GM23338 (cell line): ENCODE measurements at regions not wholly inside any gene's neighbourhood (a gene's known extent, or its start where the extent isn't known, plus 50 kb on each side); places are given as distances from the start of the nearest gene placed in this dataset.
"Not testable (repeated sequence)": the region's sequence is repeated elsewhere in the genome, so short reads cannot be mapped to it uniquely, and the experiment has no call there.

Source experiments
- ATAC-seq: fragments of 200-7000 bp; cut with Tn5 transposase; 3 replicates; pipeline ENCODE4 v1.9.1; 2020
- DNase-seq: peaks from one replicate; pipeline ENCODE4 v3.0.0-alpha.2; 2015; ENCODE audit warnings: low spot score
- H2AFZ ChIP-seq: fragments of 200-600 bp; sonication (generic); 2 replicates; pipeline ENCODE4 v1.8.0; 2016; ENCODE audit warnings: antibody characterized with exemption, mild to moderate bottlenecking, moderate library complexity
- H3F3A ChIP-seq: fragments of 200-600 bp; sonication (generic); replicated peaks from 2 replicates; pipeline ENCODE4 v1.8.0; 2017; ENCODE audit warnings: antibody characterized with exemption, mixed run types, low read depth
- H3K27ac ChIP-seq: fragments of 200-600 bp; sonication (generic); 2 replicates; pipeline ENCODE4 v1.6.1; 2016; ENCODE audit warnings: low read depth
- H3K27me3 ChIP-seq: fragments of 200-600 bp; sonication (generic); 2 replicates; pipeline ENCODE4 v1.8.0; 2016; ENCODE audit warnings: mild to moderate bottlenecking, mixed run types, moderate library complexity; ENCODE audit not compliant: insufficient read depth
- H3K36me3 ChIP-seq: fragments of 200-600 bp; sonication (generic); 2 replicates; pipeline ENCODE4 v1.8.0; 2016; ENCODE audit warnings: mild to moderate bottlenecking; ENCODE audit not compliant: insufficient read depth
- H3K4me1 ChIP-seq: fragments of 200-600 bp; sonication (generic); 2 replicates; pipeline ENCODE4 v1.8.0; 2016; ENCODE audit warnings: mild to moderate bottlenecking, moderate library complexity; ENCODE audit not compliant: insufficient read depth
- H3K4me2 ChIP-seq: fragments of 200-600 bp; sonication (generic); 2 replicates; pipeline ENCODE4 v1.7.1; 2017; ENCODE audit warnings: mixed run types
- H3K4me3 ChIP-seq: fragments of 200-600 bp; sonication (generic); 2 replicates; pipeline ENCODE4 v1.6.1; 2016; ENCODE audit warnings: mixed run types
- H3K79me2 ChIP-seq: fragments of 200-600 bp; sonication (generic); replicated peaks from 2 replicates; pipeline ENCODE4 v1.8.0; 2017; ENCODE audit warnings: mild to moderate bottlenecking; ENCODE audit not compliant: insufficient read depth
- H3K9me2 ChIP-seq: fragments of 200-600 bp; sonication (generic); 2 replicates; pipeline ENCODE4 v1.8.0; 2017; ENCODE audit not compliant: insufficient read depth
- H4K20me1 ChIP-seq: fragments of 200-600 bp; sonication (generic); replicated peaks from 2 replicates; pipeline ENCODE4 v1.8.0; 2017; ENCODE audit warnings: mild to moderate bottlenecking; ENCODE audit not compliant: insufficient read depth
- H3K27ac Mint-ChIP-seq: 2 replicates; pipeline ENCODE4 v1.8.0; 2020; ENCODE audit warnings: inconsistent platforms, mild to moderate bottlenecking, moderate library complexity, mixed read lengths
- H3K27me3 Mint-ChIP-seq: 3 replicates; pipeline ENCODE4 v1.8.0; 2022; ENCODE audit warnings: low read depth, mild to moderate bottlenecking, moderate library complexity, mixed read lengths, inconsistent platforms; ENCODE audit not compliant: insufficient read depth, poor library complexity
- H3K36me3 Mint-ChIP-seq: 3 replicates; pipeline ENCODE4 v1.8.0; 2021; ENCODE audit warnings: low read depth, mild to moderate bottlenecking, inconsistent platforms, moderate library complexity, mixed read lengths
- H3K4me1 Mint-ChIP-seq: 3 replicates; pipeline ENCODE4 v1.8.0; 2020; ENCODE audit warnings: mild to moderate bottlenecking, inconsistent platforms, mixed read lengths
- H3K4me3 Mint-ChIP-seq: 3 replicates; pipeline ENCODE4 v1.8.0; 2021; ENCODE audit warnings: moderate library complexity, mild to moderate bottlenecking, inconsistent platforms, mixed read lengths
- H3K9me3 Mint-ChIP-seq: 3 replicates; pipeline ENCODE4 v1.8.0; 2020; ENCODE audit warnings: moderate library complexity, mild to moderate bottlenecking, inconsistent platforms, mixed read lengths
- EZH2 ChIP-seq: fragments of 200-600 bp; sonication (generic); IDR thresholded peaks from one replicate; pipeline ENCODE4 v1.8.0; 2017; ENCODE audit warnings: antibody characterized with exemption, mild to moderate bottlenecking, low read depth; ENCODE audit not compliant: unreplicated experiment
- EZH2phosphoT487 ChIP-seq: fragments of 200-600 bp; sonication (generic); IDR thresholded peaks from one replicate; pipeline ENCODE4 v1.8.1; 2018; ENCODE audit warnings: antibody characterized with exemption; ENCODE audit not compliant: unreplicated experiment
- JUNB ChIP-seq: IDR thresholded peaks from one replicate; pipeline ENCODE4 v1.6.1; 2016; ENCODE audit warnings: antibody characterized with exemption; ENCODE audit not compliant: unreplicated experiment
- NANOG ChIP-seq: IDR thresholded peaks from 2 replicates; pipeline ENCODE4 v1.6.1; 2016; ENCODE audit warnings: antibody characterized with exemption, borderline replicate concordance
- POLR2AphosphoS5 ChIP-seq: IDR thresholded peaks from 2 replicates; pipeline ENCODE4 v1.6.1; 2016; ENCODE audit warnings: antibody characterized with exemption, low read depth
- REST ChIP-seq: IDR thresholded peaks from one replicate; pipeline ENCODE4 v1.6.1; 2018; ENCODE audit warnings: antibody characterized with exemption; ENCODE audit not compliant: unreplicated experiment
- STAT1 ChIP-seq: IDR thresholded peaks from one replicate; pipeline ENCODE4 v1.6.1; 2016; ENCODE audit warnings: antibody characterized with exemption; ENCODE audit not compliant: unreplicated experiment
- ZNF114 ChIP-seq: fragments of 250-450 bp; sonication (Bioruptor Pico); IDR thresholded peaks from 2 replicates; pipeline ENCODE4 v1.5.0; 2020; ENCODE audit warnings: mild to moderate bottlenecking, moderate library complexity
- TF ChIP-seq, protein P1 (sequence below): IDR thresholded peaks from 2 replicates; pipeline ENCODE4 v1.6.1; 2016; ENCODE audit warnings: antibody characterized with exemption
- TF ChIP-seq, protein P2 (sequence below): fragments of 250-450 bp; sonication (Bioruptor Pico); IDR thresholded peaks from 2 replicates; pipeline ENCODE4 v1.5.0; 2020; ENCODE audit warnings: mild to moderate bottlenecking, moderate library complexity
- TF ChIP-seq, protein P3 (sequence below), 2 experiments: fragments of 200-600 bp in 1 of 2; sonication (generic) in 1 of 2; conservative IDR thresholded peaks; 2 replicates each; pipeline versions ENCODE4 v1.5.1 to v1.6.1; 2016 to 2017; ENCODE audit warnings: antibody characterized with exemption in 2 of 2, low read depth in 2 of 2, mild to moderate bottlenecking in 2 of 2, moderate library complexity in 1 of 2

GRCh38 chr3:163172513-163172912 is 1675.9 kb downstream of the OTOL1 start:
- H3K4me3 Mint-ChIP-seq, H3K9me3 Mint-ChIP-seq, H3K27ac Mint-ChIP-seq, H2AFZ ChIP-seq, H3K36me3 Mint-ChIP-seq, H3K27ac ChIP-seq, H3K36me3 ChIP-seq, H3F3A ChIP-seq, H4K20me1 ChIP-seq, H3K4me1 ChIP-seq, H3K79me2 ChIP-seq, DNase-seq, H3K27me3 Mint-ChIP-seq, H3K27me3 ChIP-seq, H3K9me2 ChIP-seq, H3K4me1 Mint-ChIP-seq, H3K4me3 ChIP-seq, ATAC-seq, H3K4me2 ChIP-seq: not testable (repeated sequence)

- Histone ChIP-seq H3K9me2 (0 out of 2 replicates have a peak, but pooled peaks cover 8% of the 10 kb centered on the region), H4K20me1 (no peaks in the 10 kb centered on the region), H3K79me2 (no peaks in the 10 kb centered on the region), H3K27me3 (no peaks in the 10 kb centered on the region), H3K27ac (no peak overlapping the region), H3K4me1 (no peaks in the 10 kb centered on the region), H3K36me3 (no peaks in the 10 kb centered on the region; the same call in 1 of the 2 replicates), H3F3A (no peaks in the 10 kb centered on the region), H3K4me3 (no peak overlapping the region), H3K4me2 (no peak overlapping the region), H2AFZ (no peak overlapping the region)
- Mint-ChIP-seq H3K36me3 (peaks cover 12% of the 10 kb centered on the region; the same call in 1 of the 3 replicates), H3K9me3 (peaks cover 22% of the 10 kb centered on the region), H3K27me3 (no peaks in the 10 kb centered on the region), H3K4me3 (no peak overlapping the region), H3K27ac (no peak overlapping the region), H3K4me1 (no peaks in the 10 kb centered on the region)
- DNase-seq (no peak), ATAC-seq (no peak)
- TF ChIP-seq REST (no peak), STAT1 (no peak), EZH2 (no peak), NANOG (no peak), POLR2AphosphoS5 (no peak), JUNB (no peak), EZH2phosphoT487 (no peak), ZNF114 (CRISPR knock-in tag) (no peak)
- TF ChIP-seq, protein P1, sequence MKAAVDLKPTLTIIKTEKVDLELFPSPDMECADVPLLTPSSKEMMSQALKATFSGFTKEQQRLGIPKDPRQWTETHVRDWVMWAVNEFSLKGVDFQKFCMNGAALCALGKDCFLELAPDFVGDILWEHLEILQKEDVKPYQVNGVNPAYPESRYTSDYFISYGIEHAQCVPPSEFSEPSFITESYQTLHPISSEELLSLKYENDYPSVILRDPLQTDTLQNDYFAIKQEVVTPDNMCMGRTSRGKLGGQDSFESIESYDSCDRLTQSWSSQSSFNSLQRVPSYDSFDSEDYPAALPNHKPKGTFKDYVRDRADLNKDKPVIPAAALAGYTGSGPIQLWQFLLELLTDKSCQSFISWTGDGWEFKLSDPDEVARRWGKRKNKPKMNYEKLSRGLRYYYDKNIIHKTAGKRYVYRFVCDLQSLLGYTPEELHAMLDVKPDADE: no peak
- TF ChIP-seq, protein P2, sequence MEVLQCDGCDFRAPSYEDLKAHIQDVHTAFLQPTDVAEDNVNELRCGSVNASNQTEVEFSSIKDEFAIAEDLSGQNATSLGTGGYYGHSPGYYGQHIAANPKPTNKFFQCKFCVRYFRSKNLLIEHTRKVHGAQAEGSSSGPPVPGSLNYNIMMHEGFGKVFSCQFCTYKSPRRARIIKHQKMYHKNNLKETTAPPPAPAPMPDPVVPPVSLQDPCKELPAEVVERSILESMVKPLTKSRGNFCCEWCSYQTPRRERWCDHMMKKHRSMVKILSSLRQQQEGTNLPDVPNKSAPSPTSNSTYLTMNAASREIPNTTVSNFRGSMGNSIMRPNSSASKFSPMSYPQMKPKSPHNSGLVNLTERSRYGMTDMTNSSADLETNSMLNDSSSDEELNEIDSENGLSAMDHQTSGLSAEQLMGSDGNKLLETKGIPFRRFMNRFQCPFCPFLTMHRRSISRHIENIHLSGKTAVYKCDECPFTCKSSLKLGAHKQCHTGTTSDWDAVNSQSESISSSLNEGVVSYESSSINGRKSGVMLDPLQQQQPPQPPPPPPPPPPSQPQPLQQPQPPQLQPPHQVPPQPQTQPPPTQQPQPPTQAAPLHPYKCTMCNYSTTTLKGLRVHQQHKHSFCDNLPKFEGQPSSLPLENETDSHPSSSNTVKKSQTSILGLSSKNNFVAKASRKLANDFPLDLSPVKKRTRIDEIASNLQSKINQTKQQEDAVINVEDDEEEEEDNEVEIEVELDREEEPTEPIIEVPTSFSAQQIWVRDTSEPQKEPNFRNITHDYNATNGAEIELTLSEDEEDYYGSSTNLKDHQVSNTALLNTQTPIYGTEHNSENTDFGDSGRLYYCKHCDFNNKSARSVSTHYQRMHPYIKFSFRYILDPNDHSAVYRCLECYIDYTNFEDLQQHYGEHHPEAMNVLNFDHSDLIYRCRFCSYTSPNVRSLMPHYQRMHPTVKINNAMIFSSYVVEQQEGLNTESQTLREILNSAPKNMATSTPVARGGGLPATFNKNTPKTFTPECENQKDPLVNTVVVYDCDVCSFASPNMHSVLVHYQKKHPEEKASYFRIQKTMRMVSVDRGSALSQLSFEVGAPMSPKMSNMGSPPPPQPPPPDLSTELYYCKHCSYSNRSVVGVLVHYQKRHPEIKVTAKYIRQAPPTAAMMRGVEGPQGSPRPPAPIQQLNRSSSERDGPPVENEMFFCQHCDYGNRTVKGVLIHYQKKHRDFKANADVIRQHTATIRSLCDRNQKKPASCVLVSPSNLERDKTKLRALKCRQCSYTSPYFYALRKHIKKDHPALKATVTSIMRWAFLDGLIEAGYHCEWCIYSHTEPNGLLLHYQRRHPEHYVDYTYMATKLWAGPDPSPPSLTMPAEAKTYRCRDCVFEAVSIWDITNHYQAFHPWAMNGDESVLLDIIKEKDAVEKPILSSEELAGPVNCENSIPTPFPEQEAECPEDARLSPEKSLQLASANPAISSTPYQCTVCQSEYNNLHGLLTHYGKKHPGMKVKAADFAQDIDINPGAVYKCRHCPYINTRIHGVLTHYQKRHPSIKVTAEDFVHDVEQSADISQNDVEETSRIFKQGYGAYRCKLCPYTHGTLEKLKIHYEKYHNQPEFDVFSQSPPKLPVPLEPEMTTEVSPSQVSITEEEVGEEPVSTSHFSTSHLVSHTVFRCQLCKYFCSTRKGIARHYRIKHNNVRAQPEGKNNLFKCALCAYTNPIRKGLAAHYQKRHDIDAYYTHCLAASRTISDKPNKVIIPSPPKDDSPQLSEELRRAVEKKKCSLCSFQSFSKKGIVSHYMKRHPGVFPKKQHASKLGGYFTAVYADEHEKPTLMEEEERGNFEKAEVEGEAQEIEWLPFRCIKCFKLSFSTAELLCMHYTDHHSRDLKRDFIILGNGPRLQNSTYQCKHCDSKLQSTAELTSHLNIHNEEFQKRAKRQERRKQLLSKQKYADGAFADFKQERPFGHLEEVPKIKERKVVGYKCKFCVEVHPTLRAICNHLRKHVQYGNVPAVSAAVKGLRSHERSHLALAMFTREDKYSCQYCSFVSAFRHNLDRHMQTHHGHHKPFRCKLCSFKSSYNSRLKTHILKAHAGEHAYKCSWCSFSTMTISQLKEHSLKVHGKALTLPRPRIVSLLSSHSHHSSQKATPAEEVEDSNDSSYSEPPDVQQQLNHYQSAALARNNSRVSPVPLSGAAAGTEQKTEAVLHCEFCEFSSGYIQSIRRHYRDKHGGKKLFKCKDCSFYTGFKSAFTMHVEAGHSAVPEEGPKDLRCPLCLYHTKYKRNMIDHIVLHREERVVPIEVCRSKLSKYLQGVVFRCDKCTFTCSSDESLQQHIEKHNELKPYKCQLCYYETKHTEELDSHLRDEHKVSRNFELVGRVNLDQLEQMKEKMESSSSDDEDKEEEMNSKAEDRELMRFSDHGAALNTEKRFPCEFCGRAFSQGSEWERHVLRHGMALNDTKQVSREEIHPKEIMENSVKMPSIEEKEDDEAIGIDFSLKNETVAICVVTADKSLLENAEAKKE (CRISPR knock-in tag): no peak
- TF ChIP-seq, protein P3, sequence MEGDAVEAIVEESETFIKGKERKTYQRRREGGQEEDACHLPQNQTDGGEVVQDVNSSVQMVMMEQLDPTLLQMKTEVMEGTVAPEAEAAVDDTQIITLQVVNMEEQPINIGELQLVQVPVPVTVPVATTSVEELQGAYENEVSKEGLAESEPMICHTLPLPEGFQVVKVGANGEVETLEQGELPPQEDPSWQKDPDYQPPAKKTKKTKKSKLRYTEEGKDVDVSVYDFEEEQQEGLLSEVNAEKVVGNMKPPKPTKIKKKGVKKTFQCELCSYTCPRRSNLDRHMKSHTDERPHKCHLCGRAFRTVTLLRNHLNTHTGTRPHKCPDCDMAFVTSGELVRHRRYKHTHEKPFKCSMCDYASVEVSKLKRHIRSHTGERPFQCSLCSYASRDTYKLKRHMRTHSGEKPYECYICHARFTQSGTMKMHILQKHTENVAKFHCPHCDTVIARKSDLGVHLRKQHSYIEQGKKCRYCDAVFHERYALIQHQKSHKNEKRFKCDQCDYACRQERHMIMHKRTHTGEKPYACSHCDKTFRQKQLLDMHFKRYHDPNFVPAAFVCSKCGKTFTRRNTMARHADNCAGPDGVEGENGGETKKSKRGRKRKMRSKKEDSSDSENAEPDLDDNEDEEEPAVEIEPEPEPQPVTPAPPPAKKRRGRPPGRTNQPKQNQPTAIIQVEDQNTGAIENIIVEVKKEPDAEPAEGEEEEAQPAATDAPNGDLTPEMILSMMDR (conservative IDR thresholded peaks at IDR 0.05; ENCODE audit: low read depth in 2 of 2): no peak
Measured at GRCh38 chr3:163166197-163166596, 1669.6 kb downstream of the OTOL1 start.
